HAP-1 (cell line): ENCODE measurements at regions not wholly inside any gene's neighbourhood (a gene's known extent, or its start where the extent isn't known, plus 50 kb on each side); places are given as distances from the start of the nearest gene placed in this dataset.
"Not testable (repeated sequence)": the region's sequence is repeated elsewhere in the genome, so short reads cannot be mapped to it uniquely, and the experiment has no call there.

Experiments used
- DNase-seq, 2 experiments: peaks; one replicate each; pipeline ENCODE4 v3.0.0-alpha.2; 2016 to 2020; ENCODE audit warnings: low spot score in 2 of 2
- H3K27me3 ChIP-seq: fragments of 250-450 bp; sonication (Bioruptor Pico); 2 replicates; pipeline ENCODE4 v1.5.1; 2020; ENCODE audit warnings: low read depth, mild to moderate bottlenecking, moderate library complexity
- H3K36me3 ChIP-seq: fragments of 250-450 bp; sonication (Bioruptor Pico); replicated peaks from 2 replicates; pipeline ENCODE4 v1.5.1; 2020; ENCODE audit warnings: mild to moderate bottlenecking
- H3K4me1 ChIP-seq: fragments of 250-450 bp; sonication (Bioruptor Pico); 2 replicates; pipeline ENCODE4 v1.5.1; 2020; ENCODE audit warnings: mild to moderate bottlenecking
- H3K4me3 ChIP-seq: fragments of 250-450 bp; sonication (Bioruptor Pico); 2 replicates; pipeline ENCODE4 v1.5.1; 2020; ENCODE audit warnings: mild to moderate bottlenecking, moderate library complexity
- H3K9me3 ChIP-seq: fragments of 250-450 bp; sonication (Bioruptor Pico); 2 replicates; pipeline ENCODE4 v1.5.1; 2020; ENCODE audit warnings: mild to moderate bottlenecking, moderate library complexity
- in situ Hi-C: fragments of 300-500 bp; cut with MboI; formaldehyde crosslinking; loops from 3 replicates; pipeline ENCODE4 v1.14.3; 2020; ENCODE audit warnings: low sequenced_read_pairs, inconsistent platforms, mixed read lengths

- Histone ChIP-seq H3K27me3 (no peaks in the 10 kb centered on the region), H3K4me3 (no peak overlapping the region), H3K4me1 (no peaks in the 10 kb centered on the region), H3K9me3 (no peaks in the 10 kb centered on the region), H3K36me3 (no peaks in the 10 kb centered on the region)
- in situ Hi-C loops, result no loop called here
- no peak for DNase-seq
These were observed 1257.9 kb downstream of the NXPH1 start for GRCh38 chr7:9691286-9691685.

- Histone ChIP-seq H3K4me3 (no peak overlapping the region), H3K36me3 (no peaks in the 10 kb centered on the region), H3K9me3 (no peaks in the 10 kb centered on the region), H3K4me1 (no peaks in the 10 kb centered on the region), H3K27me3 (no peaks in the 10 kb centered on the region)
- in situ Hi-C loops, result no loop called here
- no peak for DNase-seq
These were observed 1265.0 kb downstream of the NXPH1 start for GRCh38 chr7:9698375-9698774.

GRCh38 chr7:9709216-9709615 lies 1264.5 kb upstream of the PHF14 start:
- H3K36me3 ChIP-seq, result no peaks in the 10 kb centered on the region
- no peak for DNase-seq
- H3K4me3 ChIP-seq, result no peak overlapping the region
- H3K27me3 ChIP-seq, result no peaks in the 10 kb centered on the region
- in situ Hi-C loops, result no loop called here
- H3K4me1 ChIP-seq, result 0 out of 2 replicates have a peak, but pooled peaks cover 2% of the 10 kb centered on the region
- no peaks in the 10 kb centered on the region for H3K9me3 ChIP-seq

- in situ Hi-C loops, result no loop called here
- 0 out of 2 replicates have a peak, but pooled peaks cover 2% of the 10 kb centered on the region for H3K4me1 ChIP-seq
These were observed 1262.3 kb upstream of the PHF14 start for GRCh38 chr7:9711259-9711918.

DNA sequence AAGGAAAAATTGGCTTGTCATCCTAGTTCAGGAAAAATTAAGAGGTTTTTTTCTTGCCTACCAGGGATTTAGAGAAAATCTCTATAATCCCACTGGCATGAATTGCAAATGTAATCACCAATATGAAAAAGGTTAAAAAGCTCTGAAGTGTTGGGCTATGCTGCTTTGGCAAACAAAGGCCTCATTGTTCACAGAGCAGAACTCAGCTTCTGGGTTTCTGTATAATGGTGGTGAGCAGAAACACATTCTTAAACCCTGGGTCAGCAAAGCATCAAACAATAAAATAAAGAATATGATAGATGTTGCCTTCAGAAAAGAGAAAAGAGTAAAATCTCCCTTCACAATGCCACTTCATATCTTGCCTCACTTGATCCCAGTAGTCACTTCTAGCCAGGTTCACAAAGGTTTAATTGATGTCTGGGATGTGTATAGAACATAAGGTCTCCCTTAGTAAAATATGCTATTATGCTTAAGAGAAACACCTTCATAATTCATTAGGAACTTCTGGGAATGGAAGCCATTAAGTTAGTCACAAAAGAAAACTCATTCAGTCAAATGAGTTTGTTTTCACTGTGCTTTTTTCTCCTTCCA lies 1255.5 kb upstream of the PHF14 start:
- no peaks in the 10 kb centered on the region for H3K27me3 ChIP-seq
- peak; percentile 71 to 98 for DNase-seq
- H3K9me3 ChIP-seq, result no peaks in the 10 kb centered on the region
- H3K4me3 ChIP-seq, result no peak overlapping the region
- H3K4me1 ChIP-seq, result peaks cover 20% of the 10 kb centered on the region
- H3K36me3 ChIP-seq, result no peaks in the 10 kb centered on the region
- in situ Hi-C loops, result no loop called here

More at GRCh38 chr7:9711259-9711918, 1262.3 kb upstream of the PHF14 start:
- H3K4me3 ChIP-seq, result no peak overlapping the region
- H3K36me3 ChIP-seq, result no peaks in the 10 kb centered on the region
- no peak for DNase-seq
- H3K27me3 ChIP-seq, result no peaks in the 10 kb centered on the region
- H3K9me3 ChIP-seq, result no peaks in the 10 kb centered on the region

DNA sequence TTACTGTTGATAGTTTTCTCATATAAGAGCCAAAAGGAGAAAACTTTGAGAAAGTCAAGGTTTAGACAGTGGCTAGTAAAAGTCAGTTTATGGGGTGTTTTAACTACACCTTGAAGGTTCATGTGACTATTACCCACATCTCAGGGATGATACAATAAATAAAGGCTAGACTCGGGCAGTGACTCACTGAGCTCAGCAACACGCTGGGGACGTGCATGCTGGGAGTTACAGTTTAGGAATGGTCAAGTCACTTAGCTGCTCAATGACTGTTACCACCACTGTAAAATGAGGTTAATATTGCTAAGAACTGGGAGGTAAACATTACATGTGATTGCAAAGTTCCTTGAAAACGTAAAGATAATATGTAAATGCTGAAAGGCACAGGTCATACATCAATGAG lies 1254.4 kb upstream of the PHF14 start:
- in situ Hi-C loops, result no loop called here

DNA sequence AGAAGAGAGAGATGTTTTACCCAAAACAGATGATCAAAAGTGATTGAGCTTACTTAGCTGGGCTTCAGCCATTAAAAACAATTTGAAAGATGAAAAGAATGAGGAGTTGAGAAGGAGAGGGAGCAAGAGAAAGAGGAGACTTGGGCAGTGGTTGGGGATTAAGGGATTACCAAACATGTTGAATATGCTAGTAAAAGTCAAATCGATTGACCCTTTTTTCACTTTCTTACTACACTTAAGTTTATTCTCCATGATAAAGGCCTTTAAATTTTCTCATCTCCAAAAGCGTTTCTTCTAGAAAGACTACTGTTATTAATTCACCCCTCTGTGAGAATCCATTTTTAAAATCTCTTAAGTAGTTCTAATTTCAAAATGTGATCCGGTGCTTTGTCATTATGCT lies 1254.0 kb upstream of the PHF14 start:
- in situ Hi-C loops, result no loop called here
- Histone ChIP-seq H3K4me3 (no peak overlapping the region), H3K36me3 (no peaks in the 10 kb centered on the region), H3K9me3 (no peaks in the 10 kb centered on the region), H3K27me3 (no peaks in the 10 kb centered on the region), H3K4me1 (peaks cover 20% of the 10 kb centered on the region)
- DNase-seq, result peak; percentile 34 to 96

More for the DNA sequence above, 1254.4 kb upstream of the PHF14 start:
- H3K36me3 ChIP-seq, result no peaks in the 10 kb centered on the region
- H3K27me3 ChIP-seq, result no peaks in the 10 kb centered on the region
- no peaks in the 10 kb centered on the region for H3K9me3 ChIP-seq
- peaks cover 20% of the 10 kb centered on the region for H3K4me1 ChIP-seq
- DNase-seq, result peak; percentile 25 to 33
- no peak overlapping the region for H3K4me3 ChIP-seq

DNA sequence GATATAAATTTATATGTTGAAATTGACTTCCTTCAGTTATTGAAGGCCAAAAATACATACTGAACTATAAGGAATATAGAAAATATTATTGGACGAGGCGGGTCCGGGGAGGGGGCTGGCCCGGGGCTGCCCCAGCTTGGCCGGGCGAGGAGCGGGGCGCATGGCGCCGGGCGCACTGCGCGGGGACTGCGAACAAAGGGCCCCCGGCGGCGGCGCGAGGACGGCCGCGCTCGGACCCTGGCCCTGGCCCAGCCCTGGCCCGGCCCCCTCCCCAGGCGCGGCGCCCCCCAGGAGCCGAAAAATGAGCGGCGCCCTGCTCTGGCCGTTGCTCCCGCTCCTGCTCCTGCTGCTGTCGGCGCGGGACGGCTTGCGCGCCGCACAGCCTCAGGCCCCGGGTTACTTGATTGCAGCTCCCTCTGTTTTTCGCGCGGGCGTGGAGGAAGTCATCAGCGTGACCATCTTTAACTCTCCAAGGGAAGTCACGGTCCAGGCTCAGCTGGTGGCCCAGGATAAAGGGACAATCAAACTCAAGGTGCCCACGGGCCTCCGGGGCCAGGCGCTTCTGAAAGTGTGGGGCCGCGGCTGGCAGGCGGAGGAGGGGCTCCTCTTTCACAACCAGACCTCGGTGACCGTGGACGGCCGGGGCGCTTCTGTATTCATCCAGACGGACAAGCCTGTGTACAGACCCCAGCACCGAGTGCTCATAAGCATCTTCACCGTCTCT lies 1247.6 kb upstream of the PHF14 start:
- H3K4me3 ChIP-seq, H3K36me3 ChIP-seq, in situ Hi-C loops, DNase-seq, H3K9me3 ChIP-seq, H3K4me1 ChIP-seq, H3K27me3 ChIP-seq: not testable (repeated sequence)

- H3K27me3 ChIP-seq, H3K4me1 ChIP-seq, DNase-seq, in situ Hi-C loops, H3K36me3 ChIP-seq, H3K9me3 ChIP-seq, H3K4me3 ChIP-seq: not testable (repeated sequence)
These were observed 1246.9 kb upstream of the PHF14 start for GRCh38 chr7:9726811-9727210.

- H3K27me3 ChIP-seq, H3K4me1 ChIP-seq, H3K4me3 ChIP-seq, H3K9me3 ChIP-seq, in situ Hi-C loops, H3K36me3 ChIP-seq, DNase-seq: not testable (repeated sequence)
These were observed 1246.2 kb upstream of the PHF14 start for GRCh38 chr7:9727467-9727869.

DNA sequence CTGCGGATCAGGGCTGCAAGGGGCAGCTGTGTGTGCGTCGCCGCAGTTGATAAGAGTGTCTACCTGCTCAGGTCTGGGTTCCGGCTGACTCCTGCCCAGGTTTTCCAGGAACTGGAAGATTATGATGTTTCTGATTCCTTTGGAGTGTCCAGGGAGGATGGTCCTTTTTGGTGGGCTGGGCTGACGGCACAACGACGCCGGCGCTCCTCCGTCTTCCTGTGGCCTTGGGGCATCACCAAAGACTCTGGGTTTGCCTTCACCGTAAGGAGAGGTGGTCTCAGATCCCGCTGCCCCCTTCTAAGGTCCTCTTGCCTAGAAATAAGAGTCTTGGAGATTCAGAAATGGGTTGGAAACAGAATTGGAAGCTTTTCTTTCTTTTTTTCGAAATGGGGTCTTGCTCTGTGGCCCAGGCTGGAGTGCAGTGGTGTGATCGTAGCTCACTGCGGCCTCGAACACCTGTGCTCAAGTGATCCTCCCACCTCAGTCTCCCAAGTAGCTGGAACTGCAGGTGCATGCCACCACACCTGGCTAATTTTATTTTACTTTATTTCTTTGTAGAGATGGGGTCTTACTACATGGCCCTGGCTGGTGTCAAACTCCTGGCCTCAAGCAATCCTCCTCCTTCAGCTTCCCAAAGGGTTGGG lies 1245.5 kb upstream of the PHF14 start:
- H3K36me3 ChIP-seq, DNase-seq, H3K9me3 ChIP-seq, in situ Hi-C loops, H3K4me3 ChIP-seq, H3K4me1 ChIP-seq, H3K27me3 ChIP-seq: not testable (repeated sequence)

- Histone ChIP-seq H3K4me1 (no peaks in the 10 kb centered on the region), H3K27me3 (no peaks in the 10 kb centered on the region), H3K9me3 (no peaks in the 10 kb centered on the region), H3K4me3 (no peak overlapping the region), H3K36me3 (no peaks in the 10 kb centered on the region)
- in situ Hi-C loops, result no loop called here
- no peak for DNase-seq
These were observed 1221.6 kb upstream of the PHF14 start for GRCh38 chr7:9752033-9752432.

DNA sequence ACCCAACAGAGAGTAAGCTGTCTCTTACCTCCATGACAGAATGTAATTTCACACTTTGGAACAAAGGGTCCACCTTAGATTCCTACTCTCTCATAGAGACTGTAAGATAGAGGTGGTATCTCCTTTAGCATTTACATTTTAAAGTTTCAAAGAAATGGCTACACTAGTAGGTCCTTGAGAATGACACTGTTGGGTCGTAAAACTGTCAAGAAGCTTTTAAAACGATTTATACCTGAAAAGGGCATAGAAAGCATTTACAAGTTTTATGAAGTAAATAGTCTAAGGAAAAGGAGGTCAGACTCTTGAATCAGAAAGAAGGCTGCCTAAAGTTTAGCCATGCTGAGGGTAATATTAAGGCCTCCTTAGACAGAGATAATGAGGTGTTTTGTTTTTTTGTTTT lies 1212.4 kb upstream of the PHF14 start:
- H3K4me3 ChIP-seq, result no peak overlapping the region
- H3K27me3 ChIP-seq, result no peaks in the 10 kb centered on the region
- no peaks in the 10 kb centered on the region for H3K9me3 ChIP-seq
- in situ Hi-C loops, result no loop called here
- no peaks in the 10 kb centered on the region for H3K36me3 ChIP-seq
- DNase-seq, result peak in 1 of 2 experiments; percentile 62
- H3K4me1 ChIP-seq, result peaks cover 8% of the 10 kb centered on the region

- Histone ChIP-seq H3K36me3 (no peaks in the 10 kb centered on the region), H3K27me3 (no peaks in the 10 kb centered on the region), H3K9me3 (no peaks in the 10 kb centered on the region), H3K4me1 (no peaks in the 10 kb centered on the region), H3K4me3 (no peak overlapping the region)
- DNase-seq, result peak in 1 of 2 experiments; percentile 9
- in situ Hi-C loops, result no loop called here
These were observed 1196.8 kb upstream of the PHF14 start for GRCh38 chr7:9776900-9777299.
